ENCODE measurements at regions not wholly inside any gene's neighbourhood (a gene's known extent, or its start where the extent isn't known, plus 50 kb on each side); places are given as distances from the start of the nearest gene placed in this dataset.

GRCh38 chr18:70489986-70490933 is 201.4 kb downstream of the SOCS6 start:
- H3K4me3 ChIP-seq (ENCODE audit: control insufficient read depth, low read depth, low read length), result peak overlapping the region; percentile 42
- peak; percentile 63 for TF ChIP-seq CTCF (IDR thresholded peaks at IDR 0.05; ENCODE audit: control insufficient read depth, insufficient read depth, low read depth, low read length, missing control alignments)
- peak; percentile 48 for DNase-seq (ENCODE audit: low read depth)

- H3K4me3 ChIP-seq (ENCODE audit: control insufficient read depth, low read depth, low read length), result no peak overlapping the region
- no peak for DNase-seq (ENCODE audit: low read depth)
- TF ChIP-seq CTCF (IDR thresholded peaks at IDR 0.05; ENCODE audit: control insufficient read depth, insufficient read depth, low read depth, low read length, missing control alignments), result no peak
Observed at GRCh38 chr18:70489571-70489970, 200.7 kb downstream of the SOCS6 start.

GRCh38 chr18:70469916-70470315 is 181.1 kb downstream of the SOCS6 start:
- no peak for TF ChIP-seq CTCF (IDR thresholded peaks at IDR 0.05; ENCODE audit: control insufficient read depth, insufficient read depth, low read depth, low read length, missing control alignments)
- no peak overlapping the region for H3K4me3 ChIP-seq (ENCODE audit: control insufficient read depth, low read depth, low read length)
- no peak for DNase-seq (ENCODE audit: low read depth)

GRCh38 chr18:70468861-70469547 is 180.2 kb downstream of the SOCS6 start:
- DNase-seq (ENCODE audit: low read depth), result no peak
- no peak for TF ChIP-seq CTCF (IDR thresholded peaks at IDR 0.05; ENCODE audit: control insufficient read depth, insufficient read depth, low read depth, low read length, missing control alignments)
- no peak overlapping the region for H3K4me3 ChIP-seq (ENCODE audit: control insufficient read depth, low read depth, low read length)

GRCh38 chr18:70464343-70465114 is 175.7 kb downstream of the SOCS6 start:
- peak overlapping the region; percentile 23 for H3K4me3 ChIP-seq (ENCODE audit: control insufficient read depth, low read depth, low read length)
- TF ChIP-seq CTCF (IDR thresholded peaks at IDR 0.05; ENCODE audit: control insufficient read depth, insufficient read depth, low read depth, low read length, missing control alignments), result peak; percentile 55
- peak; percentile 14 for DNase-seq (ENCODE audit: low read depth)

- no peak for TF ChIP-seq CTCF (IDR thresholded peaks at IDR 0.05; ENCODE audit: control insufficient read depth, insufficient read depth, low read depth, low read length, missing control alignments)
- no peak for DNase-seq (ENCODE audit: low read depth)
- H3K4me3 ChIP-seq (ENCODE audit: control insufficient read depth, low read depth, low read length), result no peak overlapping the region
Observed at GRCh38 chr18:70463085-70463484, 174.2 kb downstream of the SOCS6 start.
